Progenitor cell of endocrine pancreas (in vitro differentiated cells): ENCODE measurements at regions not wholly inside any gene's neighbourhood (a gene's known extent, or its start where the extent isn't known, plus 50 kb on each side); places are given as distances from the start of the nearest gene placed in this dataset.

Source experiments
- DNase-seq: peaks from one replicate; pipeline ENCODE4 v3.0.0; 2021; ENCODE audit warnings: low spot score; ENCODE audit not compliant: unreplicated experiment
- H3K27ac Mint-ChIP-seq: 2 replicates; pipeline ENCODE4 v1.8.0; 2021; ENCODE audit warnings: mild to moderate bottlenecking, moderate library complexity, mixed read lengths
- H3K27me3 Mint-ChIP-seq: 2 replicates; pipeline ENCODE4 v1.8.0; 2021; ENCODE audit warnings: mixed read lengths
- H3K36me3 Mint-ChIP-seq: 2 replicates; pipeline ENCODE4 v1.8.0; 2022; ENCODE audit warnings: mixed read lengths; ENCODE audit not compliant: insufficient read depth
- H3K4me1 Mint-ChIP-seq: 2 replicates; pipeline ENCODE4 v1.8.0; 2021; ENCODE audit warnings: low read depth, mixed read lengths
- H3K4me3 Mint-ChIP-seq: 2 replicates; pipeline ENCODE4 v1.8.0; 2021; ENCODE audit warnings: low read depth, mild to moderate bottlenecking, moderate library complexity, mixed read lengths
- H3K9me3 Mint-ChIP-seq: 2 replicates; pipeline ENCODE4 v1.8.0; 2021; ENCODE audit warnings: low read depth, mixed read lengths
- TF ChIP-seq, protein P1 (sequence below): fragments of 200-600 bp; sonication (generic); IDR thresholded peaks from one replicate; pipeline ENCODE4 v1.5.0; 2021; ENCODE audit warnings: antibody characterized with exemption, mild to moderate bottlenecking; ENCODE audit not compliant: unreplicated experiment

GRCh38 chr21:19842601-19843000, 1155.6 kb upstream of the NCAM2 start:
- TF ChIP-seq, protein P1, sequence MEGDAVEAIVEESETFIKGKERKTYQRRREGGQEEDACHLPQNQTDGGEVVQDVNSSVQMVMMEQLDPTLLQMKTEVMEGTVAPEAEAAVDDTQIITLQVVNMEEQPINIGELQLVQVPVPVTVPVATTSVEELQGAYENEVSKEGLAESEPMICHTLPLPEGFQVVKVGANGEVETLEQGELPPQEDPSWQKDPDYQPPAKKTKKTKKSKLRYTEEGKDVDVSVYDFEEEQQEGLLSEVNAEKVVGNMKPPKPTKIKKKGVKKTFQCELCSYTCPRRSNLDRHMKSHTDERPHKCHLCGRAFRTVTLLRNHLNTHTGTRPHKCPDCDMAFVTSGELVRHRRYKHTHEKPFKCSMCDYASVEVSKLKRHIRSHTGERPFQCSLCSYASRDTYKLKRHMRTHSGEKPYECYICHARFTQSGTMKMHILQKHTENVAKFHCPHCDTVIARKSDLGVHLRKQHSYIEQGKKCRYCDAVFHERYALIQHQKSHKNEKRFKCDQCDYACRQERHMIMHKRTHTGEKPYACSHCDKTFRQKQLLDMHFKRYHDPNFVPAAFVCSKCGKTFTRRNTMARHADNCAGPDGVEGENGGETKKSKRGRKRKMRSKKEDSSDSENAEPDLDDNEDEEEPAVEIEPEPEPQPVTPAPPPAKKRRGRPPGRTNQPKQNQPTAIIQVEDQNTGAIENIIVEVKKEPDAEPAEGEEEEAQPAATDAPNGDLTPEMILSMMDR: no peak
- no peaks in the 10 kb centered on the region for H3K9me3 Mint-ChIP-seq
- H3K27me3 Mint-ChIP-seq: no peaks in the 10 kb centered on the region
- H3K36me3 Mint-ChIP-seq: no peaks in the 10 kb centered on the region
- H3K4me3 Mint-ChIP-seq: no peak overlapping the region
- H3K4me1 Mint-ChIP-seq: peaks cover 2% of the 10 kb centered on the region
- DNase-seq: no peak
- no peak overlapping the region for H3K27ac Mint-ChIP-seq

GRCh38 chr21:19844334-19844733, 1153.9 kb upstream of the NCAM2 start:
- H3K9me3 Mint-ChIP-seq: no peaks in the 10 kb centered on the region
- H3K27ac Mint-ChIP-seq: no peak overlapping the region
- H3K36me3 Mint-ChIP-seq: no peaks in the 10 kb centered on the region
- DNase-seq: no peak
- TF ChIP-seq, protein P1: no peak
- no peaks in the 10 kb centered on the region for H3K27me3 Mint-ChIP-seq
- H3K4me1 Mint-ChIP-seq: no peaks in the 10 kb centered on the region
- H3K4me3 Mint-ChIP-seq: no peak overlapping the region

DNA sequence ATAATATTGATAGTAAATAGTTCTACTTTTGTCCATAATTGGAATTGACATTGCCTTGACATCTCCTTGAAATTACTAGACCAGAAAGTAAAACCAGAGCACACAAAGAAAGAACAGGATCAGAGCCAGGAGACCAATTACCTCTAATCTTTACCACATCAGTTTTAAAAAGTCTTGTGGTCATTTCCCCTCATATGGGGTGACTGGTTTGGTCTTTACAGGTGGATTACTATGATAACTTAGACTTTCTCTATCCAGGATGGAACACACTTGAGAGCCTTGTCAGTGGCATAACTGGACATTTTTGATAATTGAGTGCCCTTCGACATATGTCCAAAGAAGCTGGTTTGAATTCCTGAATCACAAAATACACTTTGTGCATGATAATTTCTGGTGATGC, 1148.1 kb upstream of the NCAM2 start:
- H3K4me3 Mint-ChIP-seq: no peak overlapping the region

DNA sequence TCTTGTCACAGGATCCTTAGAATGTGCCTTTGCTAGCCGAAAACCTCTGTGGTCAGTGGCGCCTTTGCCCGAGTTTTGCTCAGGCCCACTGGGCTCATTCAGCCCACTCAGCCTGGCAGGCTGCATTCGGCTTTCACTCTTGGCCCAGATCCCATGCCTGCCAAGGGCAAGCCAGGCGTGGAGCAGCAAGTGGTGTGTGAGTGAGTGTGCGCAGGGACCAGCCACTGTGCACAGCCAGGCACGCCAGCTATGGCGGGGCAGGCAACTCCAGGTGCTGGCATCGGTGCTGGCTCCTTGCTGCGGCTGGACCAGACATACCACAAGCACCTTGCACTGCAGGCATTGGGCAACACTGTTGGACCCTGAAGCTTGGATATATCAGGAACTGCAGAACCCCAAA, 1145.1 kb upstream of the NCAM2 start:
- DNase-seq: no peak
- no peaks in the 10 kb centered on the region for H3K27me3 Mint-ChIP-seq
- H3K4me3 Mint-ChIP-seq: no peak overlapping the region
- no peaks in the 10 kb centered on the region for H3K4me1 Mint-ChIP-seq
- no peak overlapping the region for H3K27ac Mint-ChIP-seq
- TF ChIP-seq, protein P1: no peak
- H3K36me3 Mint-ChIP-seq: no peaks in the 10 kb centered on the region
- no peaks in the 10 kb centered on the region for H3K9me3 Mint-ChIP-seq

More for the DNA sequence above, 1148.1 kb upstream of the NCAM2 start:
- Mint-ChIP-seq H3K9me3 (no peaks in the 10 kb centered on the region), H3K4me1 (no peaks in the 10 kb centered on the region), H3K36me3 (no peaks in the 10 kb centered on the region), H3K27ac (no peak overlapping the region), H3K27me3 (no peaks in the 10 kb centered on the region)
- TF ChIP-seq, protein P1: no peak
- DNase-seq: no peak

DNA sequence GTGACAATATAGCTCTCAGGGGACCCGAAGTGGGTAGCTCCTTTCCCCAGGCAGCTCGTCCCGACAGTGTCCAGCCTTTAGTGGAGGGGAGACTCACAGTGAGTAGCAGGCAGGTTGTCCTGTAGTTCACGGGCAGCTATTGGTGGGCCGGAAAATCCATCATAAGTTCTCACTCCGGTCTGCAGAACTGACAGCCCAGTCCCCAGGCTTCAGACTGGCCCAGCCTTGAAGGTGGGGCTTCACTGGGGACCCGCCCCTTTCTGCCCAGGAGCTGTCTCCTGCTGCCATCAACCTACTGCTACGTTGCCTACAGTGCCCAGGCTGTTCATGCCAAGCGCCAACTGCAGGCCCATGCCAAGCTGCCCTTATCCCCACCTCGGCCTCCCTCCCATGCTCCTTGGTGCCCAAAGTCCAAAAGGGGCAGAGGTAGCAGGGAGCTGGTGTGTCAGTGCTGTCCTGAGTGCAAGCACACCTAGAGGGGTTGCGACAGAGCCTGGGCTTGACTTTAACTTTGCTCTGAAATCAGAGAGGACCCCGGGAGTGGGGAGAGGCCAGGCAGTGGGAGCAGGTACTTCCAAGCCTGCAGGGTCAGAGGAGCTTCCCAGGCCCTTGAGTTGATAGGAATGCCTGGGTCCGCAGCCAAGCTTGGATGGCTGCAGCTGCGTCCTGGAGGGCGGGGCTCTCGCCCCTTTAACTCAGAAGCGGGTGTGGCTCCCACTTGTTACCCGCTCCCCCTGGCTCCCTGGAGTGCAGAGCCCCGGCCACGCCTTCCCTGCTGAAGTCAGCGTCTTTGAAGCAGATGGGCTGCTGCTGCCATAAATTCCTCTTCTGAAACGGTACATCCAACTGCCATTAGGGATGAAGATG, 1144.3 kb upstream of the NCAM2 start:
- Mint-ChIP-seq H3K9me3 (no peaks in the 10 kb centered on the region), H3K36me3 (no peaks in the 10 kb centered on the region), H3K27ac (no peak overlapping the region), H3K4me1 (no peaks in the 10 kb centered on the region), H3K27me3 (no peaks in the 10 kb centered on the region), H3K4me3 (no peak overlapping the region)
- DNase-seq: no peak
- TF ChIP-seq, protein P1: no peak
